Large intestine (tissue), 3 donors: ENCODE measurements at regions not wholly inside any gene's neighbourhood (a gene's known extent, or its start where the extent isn't known, plus 50 kb on each side); places are given as distances from the start of the nearest gene placed in this dataset.
"Not testable (repeated sequence)": the region's sequence is repeated elsewhere in the genome, so short reads cannot be mapped to it uniquely, and the experiment has no call there.

Source experiments
- DNase-seq, 2 donors: peaks; one replicate each; pipeline versions ENCODE4 v3.0.0 to v3.0.0-alpha.2; 2013
- H3K27ac ChIP-seq: one replicate; pipeline ENCODE4 v1.5.1; 2013; ENCODE audit warnings: low read length
- H3K27me3 ChIP-seq: 2 replicates; pipeline ENCODE4 v1.6.1; 2013; ENCODE audit warnings: low read length; ENCODE audit not compliant: control insufficient read depth, insufficient read depth
- H3K36me3 ChIP-seq: 2 replicates; pipeline ENCODE4 v1.6.1; 2013; ENCODE audit warnings: low read length; ENCODE audit not compliant: control insufficient read depth, insufficient read depth
- H3K4me1 ChIP-seq: one replicate; pipeline ENCODE4 v1.6.1; 2013; ENCODE audit warnings: low read length; ENCODE audit not compliant: control insufficient read depth, insufficient read depth
- H3K4me3 ChIP-seq: one replicate; pipeline ENCODE4 v1.5.1; 2013; ENCODE audit warnings: low read length
- H3K9me3 ChIP-seq: one replicate; pipeline ENCODE4 v1.6.1; 2013; ENCODE audit warnings: mild to moderate bottlenecking, low read depth, low read length, moderate library complexity; ENCODE audit not compliant: control insufficient read depth
- WGBS: methylation state at CpG from one replicate; pipeline ENCODE4 v1.1.5; 2013; ENCODE audit warnings: low lambda C conversion rate; ENCODE audit not compliant: insufficient coverage; 5-methylcytosine and 5-hydroxymethylcytosine counted together

- not testable (repeated sequence) for H3K27me3 ChIP-seq, H3K36me3 ChIP-seq, H3K4me1 ChIP-seq, H3K27ac ChIP-seq, H3K4me3 ChIP-seq
- H3K9me3 ChIP-seq: peaks cover 81% of the 10 kb centered on the region
- WGBS: 73% methylated on average over 7 of the region's 7 CpGs
- peak in 1 of 2 donors; percentile 40 for DNase-seq
Observed at GRCh38 chr4:49117951-49118350, 131.9 kb downstream of the CWH43 start.

- not testable (repeated sequence) for H3K36me3 ChIP-seq
- peaks cover 74% of the 10 kb centered on the region for H3K9me3 ChIP-seq
Observed at GRCh38 chr4:49118379-49119212, 132.5 kb downstream of the CWH43 start.

GRCh38 chr4:49119345-49119744, 133.3 kb downstream of the CWH43 start:
- peak in 1 of 2 donors; percentile 50 for DNase-seq
- 49% methylated on average over 8 of the region's 8 CpGs for WGBS
- peaks cover 67% of the 10 kb centered on the region for H3K9me3 ChIP-seq
- not testable (repeated sequence) for H3K4me1 ChIP-seq, H3K27ac ChIP-seq, H3K4me3 ChIP-seq, H3K36me3 ChIP-seq, H3K27me3 ChIP-seq

More at GRCh38 chr4:49118379-49119212, 132.5 kb downstream of the CWH43 start:
- H3K27ac ChIP-seq, H3K4me3 ChIP-seq, H3K4me1 ChIP-seq, H3K27me3 ChIP-seq: not testable (repeated sequence)
- WGBS: 61% methylated on average over 16 of the region's 16 CpGs
- peak in 1 of 2 donors; percentile 46 for DNase-seq

GRCh38 chr4:49120042-49120779, 134.1 kb downstream of the CWH43 start:
- not testable (repeated sequence) for H3K36me3 ChIP-seq, H3K27me3 ChIP-seq, H3K27ac ChIP-seq, H3K4me3 ChIP-seq, H3K4me1 ChIP-seq
- DNase-seq: peak in 1 of 2 donors; percentile 49
- WGBS: 58% methylated on average over 15 of the region's 15 CpGs
- H3K9me3 ChIP-seq: peaks cover 58% of the 10 kb centered on the region

- DNase-seq: peak; percentile 69 to 87
Observed at GRCh38 chr4:49120804-49121203, 134.7 kb downstream of the CWH43 start.

GRCh38 chr4:49126443-49126842, 140.4 kb downstream of the CWH43 start:
- not testable (repeated sequence) for H3K9me3 ChIP-seq, H3K4me3 ChIP-seq, H3K27ac ChIP-seq, H3K36me3 ChIP-seq, H3K27me3 ChIP-seq, H3K4me1 ChIP-seq, DNase-seq
- WGBS: 80% methylated on average over 2 of the region's 9 CpGs

More at GRCh38 chr4:49120804-49121203, 134.7 kb downstream of the CWH43 start:
- not testable (repeated sequence) for H3K4me1 ChIP-seq, H3K27ac ChIP-seq, H3K4me3 ChIP-seq, H3K36me3 ChIP-seq, H3K27me3 ChIP-seq
- WGBS: 75% methylated on average over 10 of the region's 10 CpGs
- peaks cover 52% of the 10 kb centered on the region for H3K9me3 ChIP-seq

- not testable (repeated sequence) for H3K4me1 ChIP-seq, H3K4me3 ChIP-seq, H3K9me3 ChIP-seq, H3K27ac ChIP-seq, H3K36me3 ChIP-seq, H3K27me3 ChIP-seq, DNase-seq
- WGBS: no CpG with 5 or more reads among the region's 5 CpGs
Observed at GRCh38 chr4:49126858-49127257, 140.8 kb downstream of the CWH43 start.

GRCh38 chr4:49129385-49129784, 143.3 kb downstream of the CWH43 start:
- H3K4me1 ChIP-seq, H3K27me3 ChIP-seq, H3K27ac ChIP-seq, DNase-seq, H3K4me3 ChIP-seq, H3K9me3 ChIP-seq, H3K36me3 ChIP-seq: not testable (repeated sequence)
- no CpG with 5 or more reads among the region's 5 CpGs for WGBS

- H3K36me3 ChIP-seq, DNase-seq, H3K9me3 ChIP-seq, H3K4me1 ChIP-seq, H3K27ac ChIP-seq, H3K4me3 ChIP-seq, H3K27me3 ChIP-seq: not testable (repeated sequence)
- 80% methylated on average over 1 of the region's 8 CpGs for WGBS
Observed at GRCh38 chr4:49129870-49130269, 143.8 kb downstream of the CWH43 start.

GRCh38 chr4:49130724-49131123, 144.6 kb downstream of the CWH43 start:
- not testable (repeated sequence) for H3K9me3 ChIP-seq, DNase-seq, H3K27ac ChIP-seq, H3K27me3 ChIP-seq, H3K4me3 ChIP-seq, H3K4me1 ChIP-seq, H3K36me3 ChIP-seq
- WGBS: 0% methylated on average over 2 of the region's 7 CpGs
